Nephron (organoid): ENCODE measurements at regions not wholly inside any gene's neighbourhood (a gene's known extent, or its start where the extent isn't known, plus 50 kb on each side); places are given as distances from the start of the nearest gene placed in this dataset.

Experiments
- H3K27ac Mint-ChIP-seq, 3 experiments: 2 replicates each; pipeline ENCODE4 v1.8.0; 2020; ENCODE audit warnings: mixed read lengths in 3 of 3, mild to moderate bottlenecking in 2 of 3, moderate library complexity in 1 of 3
- H3K27me3 Mint-ChIP-seq: 2 replicates; pipeline ENCODE4 v1.8.0; 2021; ENCODE audit warnings: low read depth, mild to moderate bottlenecking, moderate library complexity, mixed read lengths
- H3K36me3 Mint-ChIP-seq: 2 replicates; pipeline ENCODE4 v1.8.0; 2020; ENCODE audit warnings: low read depth, mixed read lengths
- H3K4me1 Mint-ChIP-seq: 2 replicates; pipeline ENCODE4 v1.8.0; 2020; ENCODE audit warnings: mixed read lengths
- H3K4me3 Mint-ChIP-seq, 3 experiments: 2 replicates each; pipeline ENCODE4 v1.8.0; 2020; ENCODE audit warnings: mild to moderate bottlenecking in 3 of 3, mixed read lengths in 3 of 3, moderate library complexity in 2 of 3
- H3K9me3 Mint-ChIP-seq: 2 replicates; pipeline ENCODE4 v1.8.0; 2020; ENCODE audit warnings: mixed read lengths
- CTCF ChIP-seq, 3 experiments: fragments of 200-600 bp; sonication (generic); IDR thresholded peaks; one replicate each; pipeline ENCODE4 v1.5.0; 2021; ENCODE audit warnings: antibody characterized with exemption in 3 of 3; ENCODE audit not compliant: unreplicated experiment in 3 of 3

- H3K27ac Mint-ChIP-seq = no peak overlapping the region
- H3K36me3 Mint-ChIP-seq = peaks cover 12% of the 10 kb centered on the region
- H3K4me1 Mint-ChIP-seq = peaks cover 16% of the 10 kb centered on the region
- no peak for TF ChIP-seq CTCF (IDR thresholded peaks at IDR 0.05; ENCODE audit: unreplicated experiment in 3 of 3)
- H3K9me3 Mint-ChIP-seq = peaks cover 20% of the 10 kb centered on the region
- H3K4me3 Mint-ChIP-seq = no peak overlapping the region
- no peaks in the 10 kb centered on the region for H3K27me3 Mint-ChIP-seq
These were observed 98.8 kb upstream of the GRIK2 start for GRCh38 chr6:101294676-101295075.

DNA sequence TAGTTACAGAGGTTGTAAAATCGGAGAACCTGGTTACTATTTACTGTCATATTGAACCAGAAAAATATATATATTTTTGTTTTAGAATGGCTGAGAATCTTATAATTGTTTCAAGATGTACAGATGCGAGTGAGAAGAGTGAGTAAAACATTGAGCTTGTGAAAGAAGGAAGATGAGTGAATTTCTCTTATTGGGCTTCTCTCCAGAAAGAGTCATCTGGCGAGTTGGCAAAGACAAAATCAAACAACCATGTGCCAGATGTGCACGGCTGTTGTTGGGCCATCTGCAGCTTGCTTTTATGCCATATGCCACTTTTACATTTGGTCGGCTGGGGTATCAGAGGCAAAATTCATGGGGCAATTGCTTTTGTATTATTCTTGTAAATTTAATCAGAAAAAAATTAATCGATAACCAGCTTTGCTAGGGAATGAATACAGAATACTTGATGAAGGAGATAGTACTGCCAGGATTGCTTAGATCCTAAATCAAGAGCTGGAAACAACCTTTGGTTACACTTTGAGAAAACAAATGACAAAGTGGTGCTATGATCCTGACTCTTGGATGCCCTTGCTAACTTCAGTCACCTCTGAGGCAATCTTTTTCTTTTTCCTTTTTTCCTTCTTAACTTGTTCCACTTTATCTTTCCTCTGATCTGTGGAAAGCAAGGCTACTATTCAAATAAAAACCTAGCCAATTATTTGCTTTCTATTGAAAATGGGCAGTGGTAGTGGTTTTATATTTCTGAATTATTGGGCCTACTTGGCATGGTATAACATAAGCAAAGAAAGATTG is 97.1 kb upstream of the GRIK2 start:
- H3K4me1 Mint-ChIP-seq = peaks cover 16% of the 10 kb centered on the region
- peaks cover 18% of the 10 kb centered on the region for H3K9me3 Mint-ChIP-seq
- H3K4me3 Mint-ChIP-seq = no peak overlapping the region
- H3K36me3 Mint-ChIP-seq = peaks cover 12% of the 10 kb centered on the region
- H3K27ac Mint-ChIP-seq = no peak overlapping the region
- no peak for TF ChIP-seq CTCF (IDR thresholded peaks at IDR 0.05; ENCODE audit: unreplicated experiment in 3 of 3)
- H3K27me3 Mint-ChIP-seq = no peaks in the 10 kb centered on the region

GRCh38 chr6:101302593-101302992 is 90.9 kb upstream of the GRIK2 start:
- no peaks in the 10 kb centered on the region for H3K4me1 Mint-ChIP-seq
- no peak for TF ChIP-seq CTCF (IDR thresholded peaks at IDR 0.05; ENCODE audit: unreplicated experiment in 3 of 3)
- peaks cover 8% of the 10 kb centered on the region for H3K9me3 Mint-ChIP-seq
- no peaks in the 10 kb centered on the region for H3K27me3 Mint-ChIP-seq
- no peak overlapping the region for H3K4me3 Mint-ChIP-seq
- no peak overlapping the region for H3K27ac Mint-ChIP-seq
- peaks cover 3% of the 10 kb centered on the region for H3K36me3 Mint-ChIP-seq

- H3K27me3 Mint-ChIP-seq = no peaks in the 10 kb centered on the region
- H3K36me3 Mint-ChIP-seq = peaks cover 3% of the 10 kb centered on the region
- H3K9me3 Mint-ChIP-seq = peaks cover 8% of the 10 kb centered on the region
- no peak for TF ChIP-seq CTCF (IDR thresholded peaks at IDR 0.05; ENCODE audit: unreplicated experiment in 3 of 3)
- H3K4me3 Mint-ChIP-seq = no peak overlapping the region
- no peak overlapping the region for H3K27ac Mint-ChIP-seq
- no peaks in the 10 kb centered on the region for H3K4me1 Mint-ChIP-seq
These were observed 90.0 kb upstream of the GRIK2 start for GRCh38 chr6:101303495-101303894.

DNA sequence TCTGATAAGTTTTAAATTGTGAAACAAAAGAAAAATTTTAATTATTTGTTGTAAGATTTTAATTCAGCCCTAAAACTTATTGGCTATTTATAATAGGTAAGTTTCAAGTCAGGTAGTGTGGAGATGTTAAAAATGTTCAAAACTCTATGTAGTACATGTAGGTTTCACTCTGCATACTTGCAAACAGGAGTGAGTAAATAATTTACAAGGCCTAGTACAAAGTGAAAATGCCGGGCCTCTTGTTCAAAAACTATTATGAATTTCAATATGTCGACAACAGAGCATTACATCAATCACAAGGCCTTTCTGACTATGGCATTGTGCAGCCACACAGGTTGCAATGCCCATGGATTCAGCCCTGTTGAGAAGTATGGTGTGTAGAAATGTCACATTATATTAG is 80.9 kb upstream of the GRIK2 start:
- no peak for TF ChIP-seq CTCF (IDR thresholded peaks at IDR 0.05; ENCODE audit: unreplicated experiment in 3 of 3)

DNA sequence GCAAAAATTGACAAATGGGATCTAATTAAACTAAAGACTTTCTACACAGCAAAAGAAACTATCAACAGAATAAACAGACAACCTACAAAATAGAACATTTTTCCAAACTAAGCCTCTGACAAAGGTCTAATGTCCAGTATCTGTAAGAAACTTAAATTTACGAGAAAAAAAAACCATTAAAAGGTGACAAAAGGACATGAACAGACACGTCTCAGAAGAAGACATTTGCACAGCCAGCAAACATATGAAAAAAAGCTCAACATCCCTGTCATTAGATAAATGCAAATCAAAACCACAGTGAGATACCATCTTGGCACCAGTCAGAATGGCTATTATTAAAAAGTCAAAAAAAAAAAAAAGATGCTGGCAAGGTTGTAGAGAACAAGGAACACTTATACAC is 70.6 kb upstream of the GRIK2 start:
- TF ChIP-seq CTCF (IDR thresholded peaks at IDR 0.05; ENCODE audit: unreplicated experiment in 3 of 3) = no peak
- H3K4me1 Mint-ChIP-seq = no peaks in the 10 kb centered on the region

More for the DNA sequence above, 80.9 kb upstream of the GRIK2 start:
- Mint-ChIP-seq H3K4me3 (no peak overlapping the region), H3K36me3 (no peaks in the 10 kb centered on the region), H3K4me1 (no peaks in the 10 kb centered on the region), H3K27me3 (no peaks in the 10 kb centered on the region), H3K27ac (no peak overlapping the region), H3K9me3 (no peaks in the 10 kb centered on the region)

More for the DNA sequence above, 70.6 kb upstream of the GRIK2 start:
- Mint-ChIP-seq H3K4me3 (no peak overlapping the region), H3K36me3 (no peaks in the 10 kb centered on the region), H3K27me3 (no peaks in the 10 kb centered on the region), H3K9me3 (peaks cover 5% of the 10 kb centered on the region), H3K27ac (no peak overlapping the region)
